Caco-2 (cell line): ENCODE measurements at regions not wholly inside any gene's neighbourhood (a gene's known extent, or its start where the extent isn't known, plus 50 kb on each side); places are given as distances from the start of the nearest gene placed in this dataset.

Experiments
- BruUV-seq: library from RNA; stranded (reverse); fragments of 400-500 nt; replicated peaks from 2 replicates; lab custom pipeline; 2021; lab: Mats Ljungman, UMichigan
- CTCF ChIA-PET: fragments of 300-600 bp; sonication (Branson Sonifier 250); formaldehyde crosslinking; loops from one replicate; lab custom pipeline; 2022; ENCODE audit warnings: antibody characterized with exemption; lab: Charles Lee
- POLR2A ChIA-PET: fragments of 300-600 bp; sonication (Branson Sonifier 250); formaldehyde crosslinking; loops from one replicate; lab custom pipeline; 2022; ENCODE audit warnings: antibody characterized with exemption; lab: Charles Lee
- DNase-seq, 2 experiments: peaks; one replicate each; pipeline versions ENCODE4 v3.0.0 to v3.0.0-alpha.2; 2020 to 2022
- H3K27me3 ChIP-seq: replicated peaks from 2 replicates; pipeline ENCODE4 v1.6.0; 2011; ENCODE audit warnings: low read length; ENCODE audit not compliant: control insufficient read depth, insufficient read depth
- H3K36me3 ChIP-seq: 2 replicates; pipeline ENCODE4 v1.5.1; 2011; ENCODE audit warnings: low read length; ENCODE audit not compliant: control insufficient read depth, insufficient read depth
- H3K4me1 ChIP-seq: fragments of 250-450 bp; sonication (Bioruptor Pico); 2 replicates; pipeline ENCODE4 v1.5.1; 2020; ENCODE audit warnings: mild to moderate bottlenecking
- H3K4me3 ChIP-seq: 2 replicates; pipeline ENCODE4 v1.5.1; 2011; ENCODE audit warnings: low read depth, mild to moderate bottlenecking, control low read depth, low read length
- H3K9me3 ChIP-seq: fragments of 250-450 bp; sonication (Bioruptor Pico); 2 replicates; pipeline ENCODE4 v1.5.1; 2020; ENCODE audit warnings: mild to moderate bottlenecking, moderate library complexity
- H3K27ac Mint-ChIP-seq: one replicate; pipeline ENCODE4 v1.8.0; 2022; ENCODE audit warnings: mixed read lengths; ENCODE audit not compliant: unreplicated experiment
- H3K27me3 Mint-ChIP-seq: one replicate; pipeline ENCODE4 v1.8.0; 2022; ENCODE audit warnings: mixed read lengths; ENCODE audit not compliant: insufficient read depth, unreplicated experiment
- H3K36me3 Mint-ChIP-seq: one replicate; pipeline ENCODE4 v1.8.0; 2022; ENCODE audit warnings: mild to moderate bottlenecking, mixed read lengths; ENCODE audit not compliant: insufficient read depth, unreplicated experiment
- H3K4me1 Mint-ChIP-seq: one replicate; pipeline ENCODE4 v1.8.0; 2022; ENCODE audit warnings: low read depth, mixed read lengths; ENCODE audit not compliant: unreplicated experiment
- H3K4me3 Mint-ChIP-seq: one replicate; pipeline ENCODE4 v1.8.0; 2022; ENCODE audit warnings: mild to moderate bottlenecking, moderate library complexity, mixed read lengths; ENCODE audit not compliant: unreplicated experiment
- H3K9me3 Mint-ChIP-seq: one replicate; pipeline ENCODE4 v1.8.0; 2022; ENCODE audit warnings: mixed read lengths; ENCODE audit not compliant: unreplicated experiment
- intact Hi-C: fragments of 100-400 bp; cut with micrococcal nuclease; formaldehyde crosslinking; loops from one replicate; pipeline ENCODE4 v1.10.0; 2022; ENCODE audit not compliant: unreplicated experiment
- TF ChIP-seq, protein P1 (sequence below), 2 experiments: fragments of 200-600 bp in 1 of 2; IDR thresholded peaks; 1 replicate in 1 of 2; 2 replicates in 1 of 2; pipeline versions ENCODE4 v1.5.1 to v1.8.0; 2011 to 2022; ENCODE audit warnings: antibody characterized with exemption in 1 of 2, control low read depth in 1 of 2, inconsistent platforms in 1 of 2, low read depth in 1 of 2, low read length in 1 of 2, mild to moderate bottlenecking in 1 of 2, moderate library complexity in 1 of 2; ENCODE audit not compliant: insufficient read depth in 1 of 2, severe bottlenecking in 1 of 2, unreplicated experiment in 1 of 2

GRCh38 chr16:85261657-85262557 lies 149.6 kb upstream of the CIBAR2 start:
- Histone ChIP-seq H3K27me3 (no peaks in the 10 kb centered on the region), H3K4me3 (no peak overlapping the region), H3K9me3 (no peaks in the 10 kb centered on the region), H3K36me3 (no peaks in the 10 kb centered on the region), H3K4me1 (no peaks in the 10 kb centered on the region)
- ChIA-PET CTCF (no interaction called here), POLR2A (no interaction called here)
- no peaks in the 10 kb centered on the region for H3K9me3 Mint-ChIP-seq
- intact Hi-C loops, result no loop called here
- H3K36me3 Mint-ChIP-seq, result no peaks in the 10 kb centered on the region
- TF ChIP-seq, protein P1, sequence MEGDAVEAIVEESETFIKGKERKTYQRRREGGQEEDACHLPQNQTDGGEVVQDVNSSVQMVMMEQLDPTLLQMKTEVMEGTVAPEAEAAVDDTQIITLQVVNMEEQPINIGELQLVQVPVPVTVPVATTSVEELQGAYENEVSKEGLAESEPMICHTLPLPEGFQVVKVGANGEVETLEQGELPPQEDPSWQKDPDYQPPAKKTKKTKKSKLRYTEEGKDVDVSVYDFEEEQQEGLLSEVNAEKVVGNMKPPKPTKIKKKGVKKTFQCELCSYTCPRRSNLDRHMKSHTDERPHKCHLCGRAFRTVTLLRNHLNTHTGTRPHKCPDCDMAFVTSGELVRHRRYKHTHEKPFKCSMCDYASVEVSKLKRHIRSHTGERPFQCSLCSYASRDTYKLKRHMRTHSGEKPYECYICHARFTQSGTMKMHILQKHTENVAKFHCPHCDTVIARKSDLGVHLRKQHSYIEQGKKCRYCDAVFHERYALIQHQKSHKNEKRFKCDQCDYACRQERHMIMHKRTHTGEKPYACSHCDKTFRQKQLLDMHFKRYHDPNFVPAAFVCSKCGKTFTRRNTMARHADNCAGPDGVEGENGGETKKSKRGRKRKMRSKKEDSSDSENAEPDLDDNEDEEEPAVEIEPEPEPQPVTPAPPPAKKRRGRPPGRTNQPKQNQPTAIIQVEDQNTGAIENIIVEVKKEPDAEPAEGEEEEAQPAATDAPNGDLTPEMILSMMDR (IDR thresholded peaks at IDR 0.05; ENCODE audit: insufficient read depth in 1 of 2, low read depth in 1 of 2, low read length in 1 of 2, severe bottlenecking in 1 of 2, unreplicated experiment in 1 of 2), result no peak
- no TSS peak for BruUV-seq
- no peak overlapping the region for H3K4me3 Mint-ChIP-seq
- H3K27me3 Mint-ChIP-seq, result no peaks in the 10 kb centered on the region
- H3K27ac Mint-ChIP-seq, result no peak overlapping the region
- no peaks in the 10 kb centered on the region for H3K4me1 Mint-ChIP-seq
- DNase-seq, result no peak

DNA sequence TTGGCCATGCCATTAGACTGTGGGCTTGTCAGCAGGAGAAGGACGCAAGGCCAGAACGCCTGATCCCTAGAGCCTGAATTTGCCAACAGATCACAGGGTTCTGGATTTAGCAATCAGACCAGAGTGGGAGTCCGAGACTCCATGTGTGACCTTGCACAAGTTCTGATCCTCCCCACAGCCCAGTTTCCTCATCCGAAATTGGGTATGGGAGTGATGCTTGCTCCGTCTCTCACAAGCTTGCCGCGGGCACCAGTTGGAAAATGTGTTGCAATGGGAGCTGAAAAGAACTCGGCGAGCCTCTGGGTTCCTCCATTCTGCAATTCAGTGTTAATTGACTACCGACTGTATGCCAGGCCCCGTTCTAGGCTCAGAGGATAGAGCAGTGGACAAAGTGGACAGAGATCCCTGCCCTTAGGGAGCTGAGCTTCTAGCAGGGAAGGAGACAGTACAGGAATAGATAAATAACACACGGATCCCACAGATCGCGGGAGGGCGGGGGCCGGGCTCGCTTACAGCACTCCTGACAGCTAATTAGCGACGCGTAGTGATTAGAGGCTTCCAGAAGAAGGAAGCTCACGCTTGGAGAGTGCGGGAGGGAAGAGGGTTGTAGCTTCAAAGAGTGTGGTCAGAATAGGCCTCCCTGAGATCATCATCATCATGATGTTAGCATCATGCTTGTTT lies 150.4 kb upstream of the CIBAR2 start:
- Histone ChIP-seq H3K9me3 (no peaks in the 10 kb centered on the region), H3K27me3 (no peaks in the 10 kb centered on the region), H3K4me3 (no peak overlapping the region), H3K36me3 (no peaks in the 10 kb centered on the region), H3K4me1 (no peaks in the 10 kb centered on the region)
- CTCF ChIA-PET, result interaction anchor here (0.9 kb wide), 1 partner anchor 10 kb away, joined by 4 read pairs; no protein-coding TSS in a partner anchor
- H3K4me1 Mint-ChIP-seq, result no peaks in the 10 kb centered on the region
- peak overlapping the region; percentile 31 for H3K27ac Mint-ChIP-seq
- DNase-seq, result no peak
- no peaks in the 10 kb centered on the region for H3K9me3 Mint-ChIP-seq
- no peak overlapping the region for H3K4me3 Mint-ChIP-seq
- TF ChIP-seq, protein P1 (IDR thresholded peaks at IDR 0.05; ENCODE audit: insufficient read depth in 1 of 2, low read depth in 1 of 2, low read length in 1 of 2, severe bottlenecking in 1 of 2, unreplicated experiment in 1 of 2), result no peak
- no TSS peak for BruUV-seq
- POLR2A ChIA-PET, result no interaction called here
- H3K27me3 Mint-ChIP-seq, result no peaks in the 10 kb centered on the region
- intact Hi-C loops, result no loop called here
- no peaks in the 10 kb centered on the region for H3K36me3 Mint-ChIP-seq

- Histone ChIP-seq H3K4me1 (no peaks in the 10 kb centered on the region), H3K4me3 (no peak overlapping the region), H3K27me3 (no peaks in the 10 kb centered on the region), H3K36me3 (no peaks in the 10 kb centered on the region), H3K9me3 (no peaks in the 10 kb centered on the region)
- H3K27me3 Mint-ChIP-seq, result no peaks in the 10 kb centered on the region
- no peaks in the 10 kb centered on the region for H3K9me3 Mint-ChIP-seq
- ChIA-PET POLR2A (no interaction called here), CTCF (interaction anchor here (0.9 to 1.0 kb wide), 2 partner anchors 10 to 18 kb away, joined by 3 to 4 read pairs; no protein-coding TSS in a partner anchor)
- no peak for DNase-seq
- no peak overlapping the region for H3K4me3 Mint-ChIP-seq
- BruUV-seq, result no TSS peak
- H3K27ac Mint-ChIP-seq, result peak overlapping the region; percentile 31
- intact Hi-C loops, result no loop called here
- no peaks in the 10 kb centered on the region for H3K4me1 Mint-ChIP-seq
- H3K36me3 Mint-ChIP-seq, result no peaks in the 10 kb centered on the region
- TF ChIP-seq, protein P1 (IDR thresholded peaks at IDR 0.05; ENCODE audit: insufficient read depth in 1 of 2, low read depth in 1 of 2, low read length in 1 of 2, severe bottlenecking in 1 of 2, unreplicated experiment in 1 of 2), result no peak
Observed at GRCh38 chr16:85263239-85263585, 150.9 kb upstream of the CIBAR2 start.
